AG09319 (cell line): ENCODE measurements at regions not wholly inside any gene's neighbourhood (a gene's known extent, or its start where the extent isn't known, plus 50 kb on each side); places are given as distances from the start of the nearest gene placed in this dataset.
A peak's percentile ranks its signal among the peaks of the same experiment; 100 is the strongest.

Experiments
- DNase-seq: peaks from one replicate; pipeline ENCODE4 v3.0.0-alpha.2; 2010; ENCODE audit warnings: low read depth; ENCODE audit errors: extremely low read depth
- TF ChIP-seq, protein P1 (sequence below): IDR thresholded peaks from 2 replicates; pipeline ENCODE4 v1.5.1; 2011; ENCODE audit warnings: low read depth, mild to moderate bottlenecking, inconsistent platforms, low read length, moderate library complexity

DNA sequence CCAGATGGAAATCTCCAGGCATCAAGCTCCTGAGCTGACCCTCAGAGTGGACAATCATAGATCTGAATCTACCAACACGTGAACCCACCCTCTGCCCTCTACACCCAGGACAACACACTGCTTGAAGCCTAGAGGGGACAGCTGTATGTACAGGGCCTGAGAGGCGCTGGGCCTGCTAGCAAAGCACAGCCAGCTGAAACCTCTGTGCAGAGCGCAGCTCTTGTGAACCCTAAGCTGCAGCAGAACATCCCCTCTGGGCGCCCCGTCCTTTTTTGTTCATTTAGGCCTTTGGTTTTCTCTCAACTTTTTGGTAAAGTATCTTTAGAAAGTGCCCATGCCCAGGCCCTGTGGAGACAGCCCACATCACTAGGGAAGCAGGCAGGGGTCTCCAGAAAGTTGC is 62.4 kb upstream of the SPTLC1 start:
- DNase-seq: no peak
- TF ChIP-seq, protein P1, sequence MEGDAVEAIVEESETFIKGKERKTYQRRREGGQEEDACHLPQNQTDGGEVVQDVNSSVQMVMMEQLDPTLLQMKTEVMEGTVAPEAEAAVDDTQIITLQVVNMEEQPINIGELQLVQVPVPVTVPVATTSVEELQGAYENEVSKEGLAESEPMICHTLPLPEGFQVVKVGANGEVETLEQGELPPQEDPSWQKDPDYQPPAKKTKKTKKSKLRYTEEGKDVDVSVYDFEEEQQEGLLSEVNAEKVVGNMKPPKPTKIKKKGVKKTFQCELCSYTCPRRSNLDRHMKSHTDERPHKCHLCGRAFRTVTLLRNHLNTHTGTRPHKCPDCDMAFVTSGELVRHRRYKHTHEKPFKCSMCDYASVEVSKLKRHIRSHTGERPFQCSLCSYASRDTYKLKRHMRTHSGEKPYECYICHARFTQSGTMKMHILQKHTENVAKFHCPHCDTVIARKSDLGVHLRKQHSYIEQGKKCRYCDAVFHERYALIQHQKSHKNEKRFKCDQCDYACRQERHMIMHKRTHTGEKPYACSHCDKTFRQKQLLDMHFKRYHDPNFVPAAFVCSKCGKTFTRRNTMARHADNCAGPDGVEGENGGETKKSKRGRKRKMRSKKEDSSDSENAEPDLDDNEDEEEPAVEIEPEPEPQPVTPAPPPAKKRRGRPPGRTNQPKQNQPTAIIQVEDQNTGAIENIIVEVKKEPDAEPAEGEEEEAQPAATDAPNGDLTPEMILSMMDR: no peak

DNA sequence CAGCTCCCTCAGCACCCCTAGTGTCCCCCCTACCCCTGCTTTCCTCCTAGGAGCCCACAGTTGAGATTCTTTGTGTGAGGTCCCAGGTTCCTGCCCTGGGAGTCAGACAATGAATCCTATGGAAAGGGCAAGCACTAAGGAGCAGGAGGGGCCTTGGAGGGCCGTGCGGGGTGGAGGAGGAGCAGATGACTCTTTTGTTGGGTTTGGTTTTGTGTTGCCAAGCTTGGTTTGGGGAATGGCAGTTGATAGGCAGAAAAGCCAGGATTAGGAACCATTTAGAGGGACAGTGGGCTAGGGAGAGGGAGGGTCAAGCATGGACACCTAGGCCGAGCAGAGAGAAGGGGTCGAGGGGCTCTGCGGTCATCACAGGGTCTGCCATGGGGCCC is 61.6 kb upstream of the SPTLC1 start:
- DNase-seq: no peak
- TF ChIP-seq, protein P1: no peak

DNA sequence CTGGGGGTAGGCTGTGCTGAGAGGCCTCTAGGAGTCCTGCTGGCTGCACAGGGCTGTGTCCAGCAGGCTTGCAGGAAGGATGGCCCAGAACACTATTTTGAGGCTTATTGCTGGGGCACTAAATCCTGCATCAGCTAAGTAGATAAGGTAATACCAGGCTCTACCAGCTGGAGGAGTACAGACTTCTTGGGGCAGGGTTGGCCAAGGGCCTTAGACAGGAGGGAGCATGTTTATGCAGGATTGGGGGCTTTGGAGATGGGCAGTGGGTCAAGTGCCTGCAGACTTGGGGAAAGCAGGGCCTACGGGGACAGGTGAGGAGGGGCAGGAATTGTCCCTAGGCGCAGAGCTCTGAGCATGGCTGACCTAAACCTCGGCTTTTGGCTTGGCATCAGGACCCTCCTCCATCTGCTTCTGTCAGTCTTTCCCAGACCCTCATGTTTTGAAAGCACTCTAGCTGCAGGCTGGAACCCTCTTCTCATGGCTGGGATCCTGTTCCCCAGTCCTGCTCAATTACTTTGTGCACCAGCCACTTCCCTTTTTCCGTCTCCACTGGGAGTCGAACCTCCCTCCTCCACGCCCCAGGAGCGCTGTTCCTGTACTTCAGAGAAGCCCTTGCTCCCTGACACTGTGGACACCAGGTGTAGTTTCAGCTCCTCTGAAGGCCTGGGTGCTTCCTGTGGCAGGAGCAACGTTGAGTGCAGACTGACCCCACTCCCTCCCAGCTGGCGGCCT is 61.0 kb upstream of the SPTLC1 start:
- no peak for DNase-seq
- TF ChIP-seq, protein P1: peak; percentile 8; the same call in 1 of the 2 replicates

DNA sequence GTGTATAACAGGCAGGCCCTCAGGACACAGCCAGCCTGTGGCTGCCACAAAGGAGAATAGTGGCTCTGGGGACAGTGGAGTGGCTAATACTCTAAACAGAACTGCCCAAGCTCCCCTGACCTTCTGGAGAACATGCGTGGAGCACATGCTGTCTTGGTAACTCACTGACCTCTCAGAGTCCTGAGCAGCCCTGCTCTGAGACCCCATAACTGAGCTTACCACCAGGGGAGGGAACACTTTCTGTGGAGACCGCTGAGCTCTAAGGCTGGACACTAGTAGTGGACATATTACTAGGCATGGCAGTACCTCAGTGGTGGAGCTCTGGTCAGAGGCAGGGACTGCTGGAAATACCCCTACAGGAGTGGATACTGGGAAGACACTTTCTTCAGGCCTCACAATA is 60.2 kb upstream of the SPTLC1 start:
- DNase-seq: no peak
- TF ChIP-seq, protein P1: no peak

DNA sequence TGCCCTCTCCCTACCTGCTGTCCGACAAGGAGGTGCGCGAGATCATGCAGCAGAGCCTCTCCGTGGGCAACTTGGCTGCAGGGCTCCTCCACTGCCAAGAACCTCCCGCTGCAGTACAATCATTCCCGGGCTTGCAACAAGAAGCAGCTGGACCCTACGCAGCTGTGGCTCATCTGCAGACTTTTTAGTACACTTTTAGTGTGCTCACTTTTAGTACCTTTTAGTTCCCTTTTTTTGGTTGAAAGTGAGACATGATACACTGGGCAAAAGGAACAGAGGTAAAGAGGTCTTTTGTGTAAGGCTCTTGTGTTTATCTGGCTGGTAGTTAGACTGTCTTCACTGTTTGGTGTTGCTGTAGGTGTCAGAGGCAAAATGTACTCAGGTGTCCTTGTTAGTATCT is 58.1 kb upstream of the SPTLC1 start:
- no peak for DNase-seq
- TF ChIP-seq, protein P1: no peak

DNA sequence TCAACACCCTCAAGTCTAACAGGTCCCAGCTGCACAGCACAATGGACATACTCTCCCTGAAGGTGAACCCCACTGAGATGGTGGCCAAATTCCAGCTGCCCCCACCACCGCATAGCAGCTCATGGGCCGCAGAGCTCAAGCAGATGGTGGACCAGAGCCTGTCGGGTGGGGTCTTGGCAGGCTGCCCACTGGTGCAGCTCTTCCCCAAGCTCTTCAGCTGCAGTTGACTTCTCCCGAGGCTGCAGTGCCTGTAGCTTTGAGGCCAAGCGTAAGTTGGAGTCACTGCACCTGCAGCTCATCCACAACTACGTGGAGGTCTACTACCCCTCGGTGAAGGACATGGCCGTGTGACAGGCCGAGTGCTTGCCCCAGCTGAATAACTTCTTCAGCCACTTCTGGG is 56.6 kb upstream of the SPTLC1 start:
- TF ChIP-seq, protein P1: no peak
- no peak for DNase-seq

DNA sequence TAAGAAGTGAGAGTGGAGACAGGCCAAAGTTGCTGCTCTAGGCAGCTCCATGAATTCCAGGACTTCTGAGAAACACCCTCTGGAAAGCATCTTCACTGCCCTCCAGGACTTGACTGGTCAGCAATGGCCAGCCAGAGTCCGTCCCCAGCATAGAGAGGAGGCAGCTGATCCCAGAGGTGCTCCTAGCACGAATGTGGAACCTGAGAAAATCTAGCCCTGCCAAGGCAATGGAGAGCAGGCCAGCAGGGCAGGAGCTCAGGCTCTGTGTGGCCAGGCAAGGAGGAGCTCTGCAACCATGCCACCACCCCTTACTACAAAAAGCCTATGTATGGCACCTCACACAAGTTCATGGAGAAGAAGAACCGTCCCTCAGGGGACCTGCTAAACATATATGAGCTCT is 56.1 kb upstream of the SPTLC1 start:
- no peak for DNase-seq
- TF ChIP-seq, protein P1: no peak
